GM21619 (cell line): ENCODE measurements at regions not wholly inside any gene's neighbourhood (a gene's known extent, or its start where the extent isn't known, plus 50 kb on each side); places are given as distances from the start of the nearest gene placed in this dataset.

Experiments
- ATAC-seq: cut with Tn5 transposase; IDR thresholded peaks from one replicate; pipeline ENCODE4 v1.9.1; 2021; ENCODE audit not compliant: unreplicated experiment

DNA sequence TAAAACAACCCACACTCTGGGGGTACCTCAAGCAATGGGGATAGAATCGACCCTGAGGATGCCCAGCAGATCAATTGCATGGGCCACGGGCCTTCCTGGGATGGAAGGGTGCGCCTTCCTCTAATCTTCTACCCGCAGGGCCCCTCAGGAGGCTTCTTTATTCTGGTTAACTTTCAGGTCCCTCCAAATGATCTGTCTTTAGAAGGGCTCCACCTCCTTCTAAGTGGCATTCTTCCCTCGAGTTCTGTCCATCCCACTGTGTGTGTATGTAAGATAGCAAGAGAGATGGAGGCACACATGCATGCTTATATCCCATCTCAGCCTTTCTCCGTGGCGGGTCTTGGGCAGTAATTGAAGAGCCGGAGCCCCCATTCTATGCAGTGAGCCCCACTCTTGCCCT lies 125.7 kb downstream of the MRM1 start:
- no peak for ATAC-seq

DNA sequence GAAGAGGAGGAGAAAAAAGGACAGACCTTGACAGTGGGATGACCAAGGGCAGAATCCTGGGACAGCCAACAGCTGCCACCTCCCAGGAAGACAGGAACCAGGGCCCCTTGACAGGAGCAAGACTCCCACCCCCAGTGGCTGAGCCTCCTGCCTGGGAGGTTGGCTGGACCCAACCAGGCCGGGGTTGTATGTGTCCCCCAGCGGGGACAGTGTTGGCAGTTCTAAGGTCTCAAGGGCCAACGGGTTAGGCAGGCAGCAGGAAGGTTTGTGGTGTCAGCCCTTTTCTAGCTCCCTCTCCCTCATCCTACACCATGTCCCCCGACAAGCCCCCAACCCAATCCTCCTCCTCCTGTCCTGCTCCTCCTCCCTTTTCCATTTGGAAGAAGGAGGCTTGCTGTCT lies 126.2 kb downstream of the MRM1 start:
- no peak for ATAC-seq

DNA sequence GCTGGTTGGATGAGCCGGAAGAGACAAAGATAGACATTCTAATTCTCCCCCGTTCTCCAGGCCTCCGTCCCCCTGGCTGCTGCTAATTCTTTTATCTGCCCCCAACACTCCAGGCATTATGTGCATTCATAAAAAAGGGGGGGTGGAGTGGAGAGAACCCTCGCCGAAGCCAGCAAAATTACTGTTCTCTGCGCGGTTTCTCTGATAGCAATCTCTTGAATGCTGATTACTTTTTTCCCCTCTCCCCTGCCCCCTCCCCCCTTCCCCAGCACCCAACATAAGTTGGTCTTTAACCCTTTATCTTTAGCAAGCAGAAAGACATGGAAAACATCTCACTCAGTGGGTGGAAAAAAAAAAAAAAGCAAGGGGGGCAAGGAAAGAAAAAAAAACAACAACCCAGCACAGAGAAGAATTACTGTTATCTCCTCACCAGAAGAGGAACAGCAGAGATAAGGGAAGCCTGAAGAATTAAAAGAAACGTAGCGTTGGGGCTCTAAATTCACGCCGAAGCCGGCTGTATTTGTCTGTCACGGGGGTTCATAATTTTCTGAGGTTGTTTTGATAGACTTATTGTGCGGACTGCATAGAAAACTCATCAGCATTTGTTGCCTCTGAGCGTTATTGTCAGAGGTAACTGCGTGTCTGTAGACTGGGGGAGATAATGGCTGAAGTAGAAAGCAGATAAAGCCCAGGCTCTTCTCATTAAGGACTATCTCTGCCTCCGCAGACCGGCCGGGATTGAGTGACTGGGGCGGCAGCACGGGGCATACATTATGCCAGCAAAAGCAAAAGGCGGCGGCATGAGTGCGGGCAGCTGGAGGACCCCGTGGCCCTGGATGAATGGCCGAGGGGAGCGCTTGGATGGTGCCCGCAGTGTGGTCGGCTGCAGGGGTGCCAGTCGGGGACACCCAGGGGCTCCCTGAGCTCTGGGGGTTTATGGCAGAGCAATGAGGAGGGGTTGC lies 126.9 kb downstream of the MRM1 start:
- ATAC-seq, result no peak

DNA sequence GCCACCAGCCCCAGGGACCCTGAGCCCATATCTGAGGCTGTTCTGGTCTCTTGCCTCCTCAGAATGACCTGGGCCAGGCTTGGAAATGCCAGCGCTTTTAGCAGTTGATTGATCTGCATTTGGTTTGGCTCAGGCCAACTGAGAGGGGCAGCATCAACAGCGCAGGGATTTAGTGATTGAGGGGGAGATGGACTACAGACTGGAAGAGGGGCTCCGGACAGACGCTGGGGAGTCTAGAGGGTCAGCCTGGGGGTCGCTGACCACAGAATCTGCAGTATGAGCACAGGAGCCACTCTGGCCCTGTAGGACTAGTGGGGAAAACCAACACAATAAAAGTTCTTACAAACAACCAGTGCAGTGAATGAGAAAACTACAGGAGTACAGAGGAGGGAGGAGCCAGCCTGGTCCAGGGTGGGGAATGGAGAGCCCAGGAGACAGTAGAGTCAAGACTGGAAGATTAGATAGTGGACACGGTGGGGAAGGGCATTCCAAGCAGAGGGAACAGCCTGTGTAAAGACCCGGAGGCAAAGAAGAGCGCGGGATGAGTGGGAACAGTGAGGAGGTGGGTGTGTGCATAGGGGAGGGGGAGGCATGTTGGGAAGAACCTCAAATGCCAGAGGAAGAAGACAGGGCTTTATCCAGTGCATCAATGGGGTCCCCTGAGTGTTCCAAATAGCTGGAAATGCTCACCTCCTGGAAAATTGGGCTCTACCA lies 128.9 kb downstream of the MRM1 start:
- ATAC-seq, result no peak

DNA sequence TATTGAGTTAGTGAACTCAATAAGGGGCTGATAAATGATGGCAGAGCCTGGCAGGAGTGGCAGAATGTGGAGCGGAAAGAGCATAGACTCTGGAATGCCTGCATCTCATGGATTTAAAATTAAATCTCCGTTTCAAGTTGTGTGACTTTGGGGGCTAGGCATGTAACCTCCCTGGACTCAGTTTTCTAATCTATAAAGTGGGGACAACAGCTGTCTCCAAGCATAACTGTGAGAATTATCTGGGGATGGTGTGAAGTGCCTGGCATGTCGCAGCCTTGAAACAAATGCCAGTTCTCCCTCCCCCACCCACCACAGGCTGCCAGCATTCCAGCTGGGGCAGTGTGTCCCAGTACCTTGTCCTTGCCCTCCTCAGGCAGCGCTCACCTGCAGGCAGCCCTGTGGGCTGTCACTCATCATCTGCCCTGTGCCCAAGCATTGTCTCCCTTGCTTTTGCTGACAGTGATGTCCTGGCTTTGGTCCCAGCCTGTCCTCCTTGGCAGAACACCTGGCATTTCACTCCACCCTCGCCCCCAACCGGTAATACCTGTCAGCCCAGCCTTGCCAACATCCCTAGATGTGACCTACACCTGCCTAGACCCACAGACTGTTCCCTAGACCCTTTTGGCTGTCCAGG lies 129.6 kb downstream of the MRM1 start:
- ATAC-seq, result no peak

DNA sequence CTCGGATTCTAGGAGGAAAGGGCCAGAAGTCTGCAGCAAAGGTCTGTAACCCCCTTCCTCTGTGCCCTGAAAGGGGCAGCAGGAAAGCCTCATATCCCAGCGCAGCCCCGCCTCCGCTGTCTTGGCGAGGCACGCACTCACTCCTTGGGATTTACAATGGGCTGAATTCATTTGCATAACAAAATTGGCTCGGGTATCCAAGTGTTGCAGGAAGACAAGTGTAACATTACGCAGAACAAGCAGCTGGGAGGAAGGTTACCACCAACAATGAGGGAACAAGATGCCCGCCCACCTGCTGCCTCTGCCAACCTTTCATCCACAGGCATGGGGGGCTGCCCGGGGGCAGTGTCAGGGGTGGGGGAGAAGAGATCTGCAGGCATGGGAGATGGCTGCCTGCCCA lies 130.4 kb downstream of the MRM1 start:
- ATAC-seq, result no peak

DNA sequence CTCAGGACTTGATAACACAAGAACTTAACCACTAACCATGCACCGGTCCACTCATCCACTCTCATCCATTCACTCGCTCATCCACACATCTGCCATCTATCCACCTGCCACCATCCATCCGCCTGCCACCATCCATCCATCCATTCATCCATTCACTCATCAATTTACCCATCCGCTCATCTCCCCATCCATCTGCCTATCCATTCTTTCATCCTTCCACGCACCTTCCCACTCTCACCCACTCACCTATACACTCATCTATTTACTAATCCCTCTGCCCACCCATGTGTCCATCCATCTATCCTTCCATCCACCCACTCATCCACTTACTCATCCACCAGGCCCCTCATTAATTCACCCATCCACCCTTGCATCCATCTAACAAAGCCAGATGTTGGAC lies 131.0 kb downstream of the MRM1 start:
- no peak for ATAC-seq

DNA sequence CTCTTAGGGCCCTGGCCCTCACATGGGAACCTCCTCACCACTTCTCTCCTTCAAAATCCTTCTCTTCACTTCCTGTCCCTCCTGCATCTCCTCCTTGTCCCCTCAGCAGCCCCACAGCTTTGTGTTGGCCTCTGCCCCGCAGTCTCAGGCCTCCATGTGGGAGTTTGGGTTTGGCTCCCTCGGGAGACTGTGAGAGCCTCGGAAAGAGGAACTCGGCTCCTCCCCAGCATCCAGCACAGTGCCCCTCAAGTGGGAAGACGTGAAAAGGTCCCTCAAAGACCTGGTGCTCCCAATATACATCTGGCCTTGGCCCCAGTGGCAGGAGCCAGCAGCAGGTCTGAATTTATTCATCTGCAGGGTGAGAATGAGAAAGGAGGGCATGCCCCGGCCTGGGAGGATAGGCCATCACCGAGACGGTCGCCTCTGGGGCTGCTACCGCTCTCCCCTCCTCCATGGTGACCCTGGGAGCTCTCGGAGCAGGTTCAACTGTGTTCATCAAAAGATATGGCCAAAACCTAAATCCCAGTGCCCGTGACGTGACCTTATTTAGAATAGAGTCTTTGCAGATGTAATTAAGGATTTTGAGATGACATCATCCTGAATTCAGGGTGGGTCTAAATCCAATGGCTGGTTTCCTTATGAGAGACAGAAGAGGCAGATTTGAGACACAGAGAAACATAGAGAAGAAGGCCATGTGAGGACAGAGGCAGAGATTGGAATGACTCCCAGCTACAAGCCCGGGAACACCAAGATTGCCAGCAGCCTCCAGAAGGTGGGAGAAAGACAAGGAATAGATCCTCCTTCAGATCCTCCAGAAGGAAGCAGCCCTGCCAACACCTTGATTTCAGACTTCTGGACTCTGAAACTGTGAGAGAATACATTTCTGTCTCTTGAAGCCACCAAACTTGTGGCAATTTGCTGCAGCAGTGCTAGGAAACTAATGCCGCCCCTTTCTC lies 135.1 kb downstream of the MRM1 start:
- ATAC-seq, result no peak

DNA sequence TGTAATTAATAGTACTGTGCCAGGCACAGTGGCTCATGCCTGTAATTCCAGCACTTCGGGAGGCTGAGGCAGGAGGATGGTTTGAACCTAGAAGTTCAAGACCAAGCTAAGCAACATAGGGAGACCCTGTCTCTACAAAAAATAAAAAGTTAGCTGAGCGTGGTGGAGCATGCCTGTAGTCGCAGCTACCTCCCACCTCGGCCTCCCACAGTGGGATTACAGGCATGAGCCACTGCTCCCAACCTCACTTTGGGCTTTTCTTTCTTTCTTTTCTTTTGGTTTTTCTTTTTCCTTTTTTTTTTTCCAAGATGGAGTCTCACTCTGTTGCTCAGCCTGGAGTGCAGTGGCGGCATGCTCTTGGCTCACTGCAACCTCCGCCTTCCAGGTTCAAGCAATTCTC lies 137.8 kb downstream of the MRM1 start:
- ATAC-seq, result no peak

DNA sequence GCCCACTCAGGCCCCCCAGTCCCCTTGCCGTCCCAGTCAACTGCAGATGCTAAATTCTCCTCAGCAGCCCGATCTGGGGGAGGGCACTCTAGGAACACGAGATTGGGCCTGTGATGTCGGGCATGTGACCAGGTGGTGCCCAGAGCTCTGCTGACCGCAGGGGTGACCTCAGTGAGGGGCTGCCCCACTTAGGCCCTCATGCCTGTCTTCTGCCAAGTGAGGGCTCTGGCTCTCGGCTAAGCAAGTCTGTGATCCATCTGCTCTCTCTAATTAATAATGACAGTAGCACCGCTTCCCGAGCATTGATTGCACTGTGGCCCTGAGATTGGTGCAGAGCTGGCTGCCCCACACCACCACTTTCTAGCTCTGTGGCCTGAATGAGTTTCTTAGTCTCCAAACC lies 138.8 kb downstream of the MRM1 start:
- ATAC-seq, result no peak

DNA sequence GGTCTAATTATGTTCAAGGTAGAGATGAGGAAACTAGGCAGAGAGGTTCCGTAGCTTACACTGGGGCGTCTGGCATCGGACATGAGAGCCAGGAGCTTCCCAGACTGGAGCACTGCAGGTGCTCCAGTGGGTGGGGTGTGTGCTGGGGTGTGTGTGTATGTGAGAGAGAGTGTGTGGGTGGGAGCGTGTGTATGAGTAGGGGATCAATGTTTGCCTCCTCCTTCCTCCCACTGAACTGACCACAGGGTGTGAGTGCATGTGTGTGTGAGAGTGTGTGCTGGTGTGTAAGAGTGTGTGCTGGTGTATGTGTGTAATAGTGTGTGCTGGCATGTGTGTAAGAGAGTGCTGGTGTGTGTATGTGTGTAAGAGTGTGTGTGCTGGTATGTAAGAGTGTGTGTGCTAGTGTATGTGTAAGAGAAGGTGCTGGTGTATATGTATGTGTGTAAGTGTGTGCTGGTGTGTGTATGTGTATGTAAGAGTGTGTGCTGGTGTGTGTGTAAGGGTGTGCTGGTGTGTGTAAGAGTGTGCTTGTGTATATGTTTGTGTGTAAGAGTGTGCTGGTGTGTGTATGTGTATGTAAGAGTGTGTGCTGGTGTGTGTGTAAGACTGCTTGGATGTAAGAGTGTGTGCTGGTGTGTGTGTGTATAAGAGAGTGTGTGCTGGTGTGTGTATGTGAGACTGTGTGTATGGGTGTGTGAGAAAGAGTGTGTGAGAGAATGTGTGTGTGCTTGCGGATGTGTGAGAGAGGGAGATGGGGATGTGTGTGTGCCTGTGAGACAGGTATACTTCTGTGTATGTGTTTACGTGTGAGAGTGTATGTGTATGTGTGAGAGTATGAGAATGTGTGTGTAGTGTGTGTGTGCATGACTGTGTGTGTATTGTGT lies 139.9 kb downstream of the MRM1 start:
- no peak for ATAC-seq

DNA sequence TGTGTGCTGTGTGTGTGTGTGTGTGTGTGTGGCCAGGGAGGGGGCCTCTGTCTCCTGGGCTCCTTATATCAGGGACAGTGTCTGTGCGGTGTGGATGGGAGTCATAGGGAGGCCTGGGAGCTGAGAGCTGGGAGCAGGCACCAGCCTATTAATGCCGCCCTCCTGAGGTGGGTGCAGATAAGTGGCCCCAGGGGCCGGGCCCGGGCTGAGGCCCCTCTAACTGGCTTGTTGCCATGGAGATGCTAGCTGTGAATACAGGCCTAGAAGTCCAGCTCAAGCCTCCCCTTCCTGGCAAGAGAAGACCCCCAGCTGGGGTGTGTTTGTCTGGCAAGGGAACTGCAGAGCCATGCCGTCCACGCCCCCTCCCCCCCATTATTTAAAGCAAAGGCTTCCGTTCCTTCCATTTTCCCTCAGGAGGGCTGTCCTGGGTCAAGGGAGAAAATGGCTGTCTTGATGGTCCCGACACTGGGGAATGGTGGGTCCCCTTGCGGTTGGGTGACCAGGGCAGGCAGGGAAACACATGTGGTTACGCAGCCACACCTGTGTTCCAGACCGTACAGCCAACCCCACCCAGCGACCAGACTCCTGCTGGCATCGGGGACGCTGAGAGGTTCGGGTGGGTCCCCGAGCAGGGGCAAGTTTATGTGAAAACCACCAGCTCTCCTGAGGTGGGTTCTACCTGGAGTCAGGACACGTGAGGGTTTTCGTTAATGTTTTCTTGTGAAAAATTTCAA lies 141.1 kb downstream of the MRM1 start:
- ATAC-seq, result no peak

DNA sequence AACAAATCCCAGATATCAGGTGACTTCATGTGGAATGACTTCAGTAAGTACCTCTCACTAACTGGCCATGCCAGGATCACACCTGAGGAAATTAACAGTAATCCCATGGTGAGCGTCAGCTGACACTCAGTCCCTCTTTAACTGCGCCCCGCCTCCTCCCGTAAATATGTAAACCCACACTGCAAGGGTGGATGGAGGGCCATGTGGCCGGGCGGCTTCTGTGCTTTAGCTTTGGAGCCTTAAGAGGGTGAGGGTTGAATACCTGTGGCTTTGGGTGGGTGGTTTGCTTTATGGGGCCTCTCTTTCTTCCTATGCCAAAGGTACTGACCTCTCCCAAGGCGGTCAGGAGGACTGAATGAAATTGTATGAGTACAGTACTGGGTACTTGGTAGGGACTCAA lies 141.7 kb downstream of the MRM1 start:
- no peak for ATAC-seq

DNA sequence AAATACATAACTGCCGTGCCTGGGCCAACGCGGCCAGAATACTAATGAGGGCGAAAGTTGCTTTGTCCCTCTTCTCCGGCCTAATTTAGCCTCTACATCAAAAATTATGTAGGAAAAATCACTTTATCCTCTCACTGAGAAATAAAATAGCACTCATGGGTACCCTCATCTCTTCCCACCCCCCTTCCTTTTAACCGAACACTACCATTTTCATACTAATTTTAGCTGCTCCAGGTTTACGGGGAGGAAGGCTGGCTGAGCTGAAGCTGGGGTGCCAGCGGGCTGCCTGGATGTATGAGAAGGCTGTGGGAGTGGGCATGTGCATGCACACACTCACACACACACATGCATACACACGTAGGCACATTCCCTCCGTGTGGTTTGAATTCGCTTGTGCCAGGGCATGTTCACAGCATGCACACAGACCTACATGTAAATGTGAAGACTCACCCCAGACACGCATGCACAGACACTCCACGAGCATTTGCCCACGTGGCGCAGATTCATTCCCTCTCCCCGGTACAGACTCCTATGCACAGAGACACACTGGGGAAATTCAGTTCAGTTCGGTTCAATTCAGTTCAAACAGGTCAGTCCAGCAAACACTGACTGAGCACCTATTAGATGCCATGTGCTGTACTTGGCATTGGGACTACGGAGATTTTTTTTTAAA lies 145.1 kb downstream of the MRM1 start:
- no peak for ATAC-seq

DNA sequence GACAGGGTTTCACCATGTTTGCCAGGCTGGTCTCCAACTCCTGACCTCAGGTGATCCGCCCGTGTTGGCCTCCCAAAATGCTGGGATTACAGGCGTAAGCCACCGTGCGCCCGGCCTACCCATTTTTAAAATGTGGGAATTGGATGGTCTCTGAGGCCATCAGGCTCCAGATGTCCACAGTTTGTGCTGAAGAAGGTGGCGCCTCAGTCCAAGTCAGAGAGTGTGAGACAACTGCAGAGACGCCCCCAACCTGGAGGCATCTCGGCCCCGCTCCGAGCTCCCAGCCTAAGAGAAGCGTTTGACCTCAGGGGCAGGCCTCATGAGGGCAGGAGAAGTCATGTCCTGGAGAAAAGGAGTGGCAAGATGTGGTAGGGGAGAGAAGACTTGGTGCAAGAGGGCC lies 146.5 kb downstream of the MRM1 start:
- ATAC-seq, result no peak

DNA sequence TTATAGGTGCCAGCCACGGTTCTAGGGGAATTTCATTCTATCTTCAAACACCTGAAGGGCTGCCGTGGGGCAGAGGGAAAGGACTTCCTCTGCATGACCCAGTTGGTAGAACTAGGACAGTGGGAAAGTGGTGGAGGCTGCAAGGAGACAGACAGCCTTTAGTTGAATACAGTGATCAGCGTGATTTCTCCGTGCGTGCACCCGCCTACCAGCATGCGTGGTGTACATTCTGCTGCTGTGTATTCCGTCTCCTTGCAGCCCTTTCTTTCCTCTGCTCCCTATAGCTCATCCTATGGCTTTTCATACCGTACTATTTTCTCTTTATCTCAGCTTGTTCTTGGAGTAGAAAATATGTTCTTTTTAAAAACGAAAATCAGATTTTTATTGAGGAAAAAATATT lies 146.9 kb downstream of the MRM1 start:
- ATAC-seq, result no peak

DNA sequence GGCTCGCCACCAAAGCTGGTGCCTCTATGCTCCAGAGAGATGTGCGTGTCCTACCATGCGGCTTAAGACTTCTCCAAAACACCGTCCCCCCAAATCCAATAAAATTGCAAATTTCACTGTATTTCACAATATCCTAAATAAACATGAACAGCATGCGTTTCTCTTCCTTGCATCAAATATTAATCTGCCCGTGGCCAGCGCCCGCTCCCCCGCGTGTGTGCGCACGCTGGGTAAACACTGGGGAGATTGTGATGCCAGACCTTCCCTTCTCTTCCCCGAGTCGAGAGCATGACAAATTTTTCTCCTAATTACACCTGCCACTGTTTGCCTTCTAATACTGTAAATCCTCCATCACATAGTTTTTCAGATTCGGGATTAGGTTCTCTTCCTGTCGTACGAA lies 148.1 kb downstream of the MRM1 start:
- ATAC-seq, result no peak

DNA sequence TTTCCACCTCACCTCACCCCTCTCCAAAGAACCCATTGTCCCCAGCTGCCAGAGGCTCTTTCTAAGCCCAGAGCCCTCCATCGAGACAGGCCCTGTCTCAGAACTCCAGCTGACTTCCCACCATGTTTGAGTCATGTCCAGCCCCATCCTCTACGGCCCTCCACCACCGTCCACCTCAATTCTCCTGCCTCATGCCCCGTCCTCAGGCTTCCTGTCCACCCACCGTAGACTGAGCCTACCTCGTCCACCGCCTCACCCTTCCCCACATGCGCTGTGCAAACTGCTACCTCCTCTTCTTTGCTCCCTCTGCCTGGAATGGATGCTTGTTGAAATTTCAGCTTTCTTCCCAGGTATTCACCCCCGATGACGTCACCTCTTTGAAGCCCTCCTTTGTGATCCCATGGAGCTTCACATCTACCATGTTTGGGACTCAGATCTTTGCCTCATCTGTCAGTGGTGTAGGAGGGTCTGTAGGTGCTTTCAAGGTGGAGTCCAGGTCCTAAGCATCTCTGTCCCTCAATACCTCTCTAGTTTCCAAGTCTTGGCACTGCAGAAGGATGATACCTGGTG lies 149.0 kb downstream of the MRM1 start:
- no peak for ATAC-seq
